ENCODE measurements at regions not wholly inside any gene's neighbourhood (a gene's known extent, or its start where the extent isn't known, plus 50 kb on each side); places are given as distances from the start of the nearest gene placed in this dataset.
"Not testable (repeated sequence)": the region's sequence is repeated elsewhere in the genome, so short reads cannot be mapped to it uniquely, and the experiment has no call there.

DNA sequence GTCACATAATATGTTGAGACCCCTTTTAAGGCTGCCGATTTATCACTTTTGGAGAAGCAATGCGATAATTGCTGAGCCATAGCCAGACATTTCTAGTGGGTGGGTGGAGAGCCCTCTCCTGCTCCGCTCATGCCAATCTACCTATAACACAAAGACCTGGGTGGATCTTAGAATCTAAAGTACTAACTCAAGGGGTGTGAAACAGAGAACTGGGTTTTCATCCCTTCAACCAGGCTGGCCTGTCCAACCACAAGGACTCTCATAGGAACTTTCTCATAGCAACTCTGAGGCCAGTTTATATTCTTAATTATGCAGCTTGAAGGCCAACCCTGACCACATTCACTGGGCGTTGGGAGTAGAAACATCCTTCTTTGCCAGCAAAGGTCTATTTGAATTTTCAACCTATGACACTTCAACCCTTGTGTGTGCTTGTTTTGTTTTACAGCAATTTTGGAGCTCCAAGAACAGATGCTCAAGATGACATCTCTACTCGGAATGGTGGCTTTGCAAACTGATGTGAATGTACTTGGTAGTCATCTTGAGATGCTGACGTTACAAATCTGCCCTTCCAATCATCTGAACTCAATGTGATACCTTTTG, 1198.2 kb upstream of the AUTS2 start:
- H3K4me3 ChIP-seq (ENCODE audit: low read length): no peak overlapping the region
- H3K9me3 ChIP-seq (ENCODE audit: control insufficient read depth, insufficient read depth, low read length): peaks cover 9% of the 10 kb centered on the region
- H3K4me1 ChIP-seq (ENCODE audit: control insufficient read depth, insufficient read depth, low read length): no peaks in the 10 kb centered on the region
- no peaks in the 10 kb centered on the region for H3K27me3 ChIP-seq (ENCODE audit: control insufficient read depth, insufficient read depth, low read length)
- H3K36me3 ChIP-seq (ENCODE audit: control insufficient read depth, insufficient read depth, low read length): no peaks in the 10 kb centered on the region
- WGBS (ENCODE audit: insufficient coverage, insufficient read length): no CpG with 5 or more reads among the region's 6 CpGs
- no peak overlapping the region for H3K27ac ChIP-seq (ENCODE audit: low read length)
- no peak for DNase-seq (ENCODE audit: low read depth, low spot score)

DNA sequence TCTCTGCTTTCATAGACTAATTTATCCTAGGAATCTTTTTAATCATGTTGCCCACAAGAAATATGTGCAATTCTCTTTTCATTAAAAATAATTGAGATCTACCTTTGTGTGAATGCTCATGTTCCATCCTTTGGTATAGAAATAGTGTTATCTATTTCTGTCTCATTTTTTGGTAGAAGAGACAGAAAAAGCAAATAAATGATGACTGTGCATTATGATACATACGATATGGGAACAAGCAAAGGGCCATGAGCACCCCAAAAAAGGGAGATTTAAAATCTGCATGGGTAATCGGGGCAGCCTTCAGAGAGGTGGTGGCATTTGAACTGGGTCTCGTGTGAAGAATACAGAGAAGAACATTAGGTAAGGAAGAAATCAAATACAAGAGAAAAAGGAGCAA, 1197.5 kb upstream of the AUTS2 start:
- H3K4me1 ChIP-seq (ENCODE audit: control insufficient read depth, insufficient read depth, low read length): no peaks in the 10 kb centered on the region
- no peaks in the 10 kb centered on the region for H3K27me3 ChIP-seq (ENCODE audit: control insufficient read depth, insufficient read depth, low read length)
- H3K4me3 ChIP-seq (ENCODE audit: low read length): no peak overlapping the region
- WGBS (ENCODE audit: insufficient coverage, insufficient read length): no CpG with 5 or more reads among the region's 3 CpGs
- H3K36me3 ChIP-seq (ENCODE audit: control insufficient read depth, insufficient read depth, low read length): no peaks in the 10 kb centered on the region
- no peak for DNase-seq (ENCODE audit: low read depth, low spot score)
- H3K9me3 ChIP-seq (ENCODE audit: control insufficient read depth, insufficient read depth, low read length): peaks cover 9% of the 10 kb centered on the region
- no peak overlapping the region for H3K27ac ChIP-seq (ENCODE audit: low read length)

- Histone ChIP-seq H3K4me3 (ENCODE audit: low read length) (no peak overlapping the region), H3K4me1 (ENCODE audit: control insufficient read depth, insufficient read depth, low read length) (no peaks in the 10 kb centered on the region), H3K9me3 (ENCODE audit: control insufficient read depth, insufficient read depth, low read length) (peaks cover 9% of the 10 kb centered on the region), H3K36me3 (ENCODE audit: control insufficient read depth, insufficient read depth, low read length) (no peaks in the 10 kb centered on the region), H3K27ac (ENCODE audit: low read length) (no peak overlapping the region), H3K27me3 (ENCODE audit: control insufficient read depth, insufficient read depth, low read length) (no peaks in the 10 kb centered on the region)
- DNase-seq (ENCODE audit: low read depth, low spot score): no peak
- no CpG with 5 or more reads among the region's 2 CpGs for WGBS (ENCODE audit: insufficient coverage, insufficient read length)
These were observed 1197.0 kb upstream of the AUTS2 start for GRCh38 chr7:68401313-68401712.

DNA sequence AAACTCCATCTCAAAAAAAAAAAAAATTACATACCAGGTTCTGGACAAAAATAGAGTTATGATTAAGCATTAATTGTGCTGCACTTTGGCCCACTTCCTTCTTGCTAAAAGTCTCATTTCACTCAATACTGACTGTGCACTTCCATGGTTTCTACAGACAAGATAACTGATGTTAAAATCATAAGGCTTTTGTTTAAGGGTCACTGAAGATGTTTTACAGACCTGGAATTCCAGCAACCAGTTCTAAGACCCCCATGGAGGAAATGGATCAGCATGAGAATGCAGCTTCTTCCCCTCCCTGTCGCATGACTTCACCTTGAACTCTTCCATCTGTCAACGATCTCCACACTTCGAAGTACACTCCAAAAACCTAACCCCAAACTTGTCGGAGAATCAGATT, 1191.8 kb upstream of the AUTS2 start:
- no peaks in the 10 kb centered on the region for H3K36me3 ChIP-seq (ENCODE audit: control insufficient read depth, insufficient read depth, low read length)
- H3K9me3 ChIP-seq (ENCODE audit: control insufficient read depth, insufficient read depth, low read length): peaks cover 3% of the 10 kb centered on the region
- no peaks in the 10 kb centered on the region for H3K27me3 ChIP-seq (ENCODE audit: control insufficient read depth, insufficient read depth, low read length)
- no peak for DNase-seq (ENCODE audit: low read depth, low spot score)
- no peak overlapping the region for H3K4me3 ChIP-seq (ENCODE audit: low read length)
- H3K27ac ChIP-seq (ENCODE audit: low read length): no peak overlapping the region
- no peaks in the 10 kb centered on the region for H3K4me1 ChIP-seq (ENCODE audit: control insufficient read depth, insufficient read depth, low read length)
- no CpG with 5 or more reads among the region's 4 CpGs for WGBS (ENCODE audit: insufficient coverage, insufficient read length)

DNA sequence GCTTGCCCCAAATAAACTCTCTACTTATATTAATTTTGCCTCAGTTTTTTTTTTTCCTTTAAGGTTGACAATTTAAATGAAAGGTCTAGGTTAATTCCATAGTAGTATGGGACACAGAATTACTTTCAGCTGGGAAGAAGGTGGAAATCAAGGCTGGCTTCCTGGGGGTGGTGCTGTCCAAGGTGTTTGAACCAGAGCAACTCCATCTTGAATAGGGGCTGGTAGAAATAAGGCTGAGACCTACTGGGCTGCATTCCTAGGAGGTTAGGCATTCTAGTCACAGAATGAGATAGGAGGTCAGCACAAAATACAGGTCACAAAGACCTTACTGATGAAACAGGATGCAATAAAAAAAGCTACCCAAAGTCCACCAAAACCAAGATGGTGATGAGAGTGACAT, 1190.8 kb upstream of the AUTS2 start:
- no peaks in the 10 kb centered on the region for H3K27me3 ChIP-seq (ENCODE audit: control insufficient read depth, insufficient read depth, low read length)
- peaks cover 2% of the 10 kb centered on the region for H3K9me3 ChIP-seq (ENCODE audit: control insufficient read depth, insufficient read depth, low read length)
- no peaks in the 10 kb centered on the region for H3K36me3 ChIP-seq (ENCODE audit: control insufficient read depth, insufficient read depth, low read length)
- H3K27ac ChIP-seq (ENCODE audit: low read length): no peak overlapping the region
- DNase-seq (ENCODE audit: low read depth, low spot score): no peak
- no peak overlapping the region for H3K4me3 ChIP-seq (ENCODE audit: low read length)
- H3K4me1 ChIP-seq (ENCODE audit: control insufficient read depth, insufficient read depth, low read length): no peaks in the 10 kb centered on the region

GRCh38 chr7:68408873-68409272, 1189.4 kb upstream of the AUTS2 start:
- Histone ChIP-seq H3K36me3 (ENCODE audit: control insufficient read depth, insufficient read depth, low read length) (no peaks in the 10 kb centered on the region), H3K27ac (ENCODE audit: low read length) (no peak overlapping the region), H3K4me3 (ENCODE audit: low read length) (no peak overlapping the region), H3K27me3 (ENCODE audit: control insufficient read depth, insufficient read depth, low read length) (no peaks in the 10 kb centered on the region), H3K9me3 (ENCODE audit: control insufficient read depth, insufficient read depth, low read length) (peaks cover 3% of the 10 kb centered on the region), H3K4me1 (ENCODE audit: control insufficient read depth, insufficient read depth, low read length) (no peaks in the 10 kb centered on the region)
- no CpG with 5 or more reads among the region's 1 CpG for WGBS (ENCODE audit: insufficient coverage, insufficient read length)
- DNase-seq (ENCODE audit: low read depth, low spot score): no peak

DNA sequence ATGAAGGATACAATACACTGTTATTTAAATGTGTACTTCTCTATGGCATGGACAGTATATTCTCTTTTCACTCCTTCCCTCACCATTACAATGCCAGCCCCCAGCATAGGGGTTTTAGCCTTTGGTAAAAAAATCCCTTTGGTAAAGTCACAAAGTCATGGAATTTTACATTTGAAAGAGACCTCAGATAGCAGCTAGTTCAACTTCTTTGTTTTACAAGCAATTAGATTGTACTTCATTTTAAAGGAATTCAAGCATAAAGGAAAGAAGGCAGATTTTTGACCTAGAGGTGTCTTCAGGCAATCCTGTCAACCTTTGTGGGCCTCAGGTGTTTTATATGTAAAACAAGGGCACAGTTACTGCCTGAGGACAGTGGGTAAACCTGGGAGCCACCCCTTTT, 1188.4 kb upstream of the AUTS2 start:
- Histone ChIP-seq H3K27ac (ENCODE audit: low read length) (no peak overlapping the region), H3K27me3 (ENCODE audit: control insufficient read depth, insufficient read depth, low read length) (no peaks in the 10 kb centered on the region), H3K4me3 (ENCODE audit: low read length) (no peak overlapping the region), H3K4me1 (ENCODE audit: control insufficient read depth, insufficient read depth, low read length) (no peaks in the 10 kb centered on the region), H3K9me3 (ENCODE audit: control insufficient read depth, insufficient read depth, low read length) (peaks cover 3% of the 10 kb centered on the region), H3K36me3 (ENCODE audit: control insufficient read depth, insufficient read depth, low read length) (no peaks in the 10 kb centered on the region)
- no peak for DNase-seq (ENCODE audit: low read depth, low spot score)

DNA sequence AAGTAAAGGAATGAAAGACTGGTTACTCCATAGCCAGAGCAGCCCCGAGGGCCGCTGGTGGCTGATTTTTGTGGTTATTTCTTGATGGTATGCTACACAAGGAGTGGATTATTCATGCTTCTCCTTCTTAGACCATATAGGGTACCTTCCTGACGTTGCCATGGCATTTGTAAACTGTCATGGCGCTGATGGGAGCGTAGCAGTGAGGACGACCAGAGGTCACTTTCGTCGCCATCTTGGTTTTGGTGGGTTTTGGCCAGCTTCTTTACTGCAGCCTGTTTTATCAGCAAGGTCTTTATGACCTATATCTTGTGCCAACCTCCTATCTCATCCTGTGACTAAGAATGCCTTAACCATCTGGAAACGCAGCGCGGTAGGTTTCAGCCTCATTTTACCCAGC, 1187.6 kb upstream of the AUTS2 start:
- H3K27me3 ChIP-seq (ENCODE audit: control insufficient read depth, insufficient read depth, low read length): not testable (repeated sequence)
- WGBS (ENCODE audit: insufficient coverage, insufficient read length): no CpG with 5 or more reads among the region's 11 CpGs

GRCh38 chr7:68411742-68412141, 1186.5 kb upstream of the AUTS2 start:
- Histone ChIP-seq H3K4me1 (ENCODE audit: control insufficient read depth, insufficient read depth, low read length) (no peaks in the 10 kb centered on the region), H3K4me3 (ENCODE audit: low read length) (no peak overlapping the region), H3K27ac (ENCODE audit: low read length) (no peak overlapping the region), H3K9me3 (ENCODE audit: control insufficient read depth, insufficient read depth, low read length) (peaks cover 6% of the 10 kb centered on the region), H3K27me3 (ENCODE audit: control insufficient read depth, insufficient read depth, low read length) (no peaks in the 10 kb centered on the region), H3K36me3 (ENCODE audit: control insufficient read depth, insufficient read depth, low read length) (no peaks in the 10 kb centered on the region)
- WGBS (ENCODE audit: insufficient coverage, insufficient read length): no CpG with 5 or more reads among the region's 6 CpGs
- DNase-seq (ENCODE audit: low read depth, low spot score): no peak

More for the DNA sequence above, 1187.6 kb upstream of the AUTS2 start:
- H3K36me3 ChIP-seq (ENCODE audit: control insufficient read depth, insufficient read depth, low read length); H3K9me3 ChIP-seq (ENCODE audit: control insufficient read depth, insufficient read depth, low read length); H3K27ac ChIP-seq (ENCODE audit: low read length); DNase-seq (ENCODE audit: low read depth, low spot score); H3K4me1 ChIP-seq (ENCODE audit: control insufficient read depth, insufficient read depth, low read length); H3K4me3 ChIP-seq (ENCODE audit: low read length): not testable (repeated sequence)

GRCh38 chr7:68414631-68415425, 1183.4 kb upstream of the AUTS2 start:
- no peaks in the 10 kb centered on the region for H3K36me3 ChIP-seq (ENCODE audit: control insufficient read depth, insufficient read depth, low read length)

GRCh38 chr7:68417002-68417401, 1181.3 kb upstream of the AUTS2 start:
- no peak overlapping the region for H3K4me3 ChIP-seq (ENCODE audit: low read length)
- H3K27me3 ChIP-seq (ENCODE audit: control insufficient read depth, insufficient read depth, low read length): no peaks in the 10 kb centered on the region
- DNase-seq (ENCODE audit: low read depth, low spot score): no peak
- H3K36me3 ChIP-seq (ENCODE audit: control insufficient read depth, insufficient read depth, low read length): no peaks in the 10 kb centered on the region
- no peak overlapping the region for H3K27ac ChIP-seq (ENCODE audit: low read length)
- peaks cover 6% of the 10 kb centered on the region for H3K9me3 ChIP-seq (ENCODE audit: control insufficient read depth, insufficient read depth, low read length)
- H3K4me1 ChIP-seq (ENCODE audit: control insufficient read depth, insufficient read depth, low read length): no peaks in the 10 kb centered on the region
- no CpG with 5 or more reads among the region's 2 CpGs for WGBS (ENCODE audit: insufficient coverage, insufficient read length)

More at GRCh38 chr7:68414631-68415425, 1183.4 kb upstream of the AUTS2 start:
- H3K27ac ChIP-seq (ENCODE audit: low read length): no peak overlapping the region
- H3K4me3 ChIP-seq (ENCODE audit: low read length): no peak overlapping the region
- peaks cover 6% of the 10 kb centered on the region for H3K9me3 ChIP-seq (ENCODE audit: control insufficient read depth, insufficient read depth, low read length)
- H3K27me3 ChIP-seq (ENCODE audit: control insufficient read depth, insufficient read depth, low read length): no peaks in the 10 kb centered on the region
- no CpG with 5 or more reads among the region's 2 CpGs for WGBS (ENCODE audit: insufficient coverage, insufficient read length)
- H3K4me1 ChIP-seq (ENCODE audit: control insufficient read depth, insufficient read depth, low read length): no peaks in the 10 kb centered on the region
- no peak for DNase-seq (ENCODE audit: low read depth, low spot score)

Measured in iPS DF 6.9 (cell line).